IMR-90 (cell line): ENCODE measurements at regions not wholly inside any gene's neighbourhood (a gene's known extent, or its start where the extent isn't known, plus 50 kb on each side); places are given as distances from the start of the nearest gene placed in this dataset.

Experiments used
- BHLHE40 ChIP-seq: fragments of 150-350 bp; IDR thresholded peaks from 2 replicates; pipeline ENCODE4 v1.6.1; 2016; ENCODE audit warnings: mild to moderate bottlenecking, low read depth, low read length
- CEBPB ChIP-seq: IDR thresholded peaks from 2 replicates; pipeline ENCODE4 v1.6.1; 2012; ENCODE audit warnings: low read depth, low read length, improper control_type of control experiment
- CTCF ChIP-seq: conservative IDR thresholded peaks from 2 replicates; pipeline ENCODE4 v1.5.1; 2012; ENCODE audit warnings: mild to moderate bottlenecking, low read depth, low read length, improper control_type of control experiment
- ELK1 ChIP-seq: fragments of 150-350 bp; IDR thresholded peaks from 2 replicates; pipeline ENCODE4 v1.6.1; 2016; ENCODE audit warnings: low read depth, mild to moderate bottlenecking, low read length, moderate library complexity, borderline replicate concordance
- MXI1 ChIP-seq: IDR thresholded peaks from 2 replicates; pipeline ENCODE4 v1.6.1; 2012; ENCODE audit warnings: low read depth, mild to moderate bottlenecking, low read length, moderate library complexity, borderline replicate concordance
- POLR2A ChIP-seq: IDR thresholded peaks from 2 replicates; pipeline ENCODE4 v1.6.1; 2012; ENCODE audit warnings: mild to moderate bottlenecking, low read depth, low read length
- RAD21 ChIP-seq: IDR thresholded peaks from 2 replicates; pipeline ENCODE4 v1.6.1; 2012; ENCODE audit warnings: low read length, improper control_type of control experiment
- RCOR1 ChIP-seq: IDR thresholded peaks from 2 replicates; pipeline ENCODE4 v1.6.1; 2012; ENCODE audit warnings: mild to moderate bottlenecking, low read length, improper control_type of control experiment; ENCODE audit not compliant: insufficient replicate concordance
- SMC3 ChIP-seq: fragments of 150-350 bp; IDR thresholded peaks from 2 replicates; pipeline ENCODE4 v1.6.1; 2016; ENCODE audit warnings: low read depth, mild to moderate bottlenecking, antibody characterized with exemption, low read length, moderate library complexity
- TF ChIP-seq, protein P1 (sequence below): fragments of 150-350 bp; IDR thresholded peaks from 2 replicates; pipeline ENCODE4 v1.6.1; 2017; ENCODE audit warnings: mild to moderate bottlenecking, antibody characterized with exemption, low read length, low read depth

- TF ChIP-seq CTCF (no peak), POLR2A (no peak), MXI1 (no peak), CEBPB (no peak), RAD21 (no peak), BHLHE40 (no peak), RCOR1 (no peak), ELK1 (no peak), SMC3 (no peak)
- TF ChIP-seq, protein P1, sequence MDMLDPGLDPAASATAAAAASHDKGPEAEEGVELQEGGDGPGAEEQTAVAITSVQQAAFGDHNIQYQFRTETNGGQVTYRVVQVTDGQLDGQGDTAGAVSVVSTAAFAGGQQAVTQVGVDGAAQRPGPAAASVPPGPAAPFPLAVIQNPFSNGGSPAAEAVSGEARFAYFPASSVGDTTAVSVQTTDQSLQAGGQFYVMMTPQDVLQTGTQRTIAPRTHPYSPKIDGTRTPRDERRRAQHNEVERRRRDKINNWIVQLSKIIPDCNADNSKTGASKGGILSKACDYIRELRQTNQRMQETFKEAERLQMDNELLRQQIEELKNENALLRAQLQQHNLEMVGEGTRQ, result no peak
These were observed 55.4 kb upstream of the RASGEF1B start for GRCh38 chr4:81527115-81527514.
